Mesenchymal stem cell (in vitro differentiated cells and primary cell): ENCODE measurements at regions not wholly inside any gene's neighbourhood (a gene's known extent, or its start where the extent isn't known, plus 50 kb on each side); places are given as distances from the start of the nearest gene placed in this dataset.

ENCODE experiments used
- DNase-seq: peaks from one replicate; pipeline ENCODE4 v3.0.0-alpha.2; 2013
- H2AFZ ChIP-seq: one replicate; pipeline ENCODE4 v1.6.1; 2013; ENCODE audit warnings: low read depth, mild to moderate bottlenecking, control low read depth, inconsistent platforms, low read length, moderate library complexity
- H2AK5ac ChIP-seq: 2 replicates; pipeline ENCODE4 v1.6.1; 2013; ENCODE audit warnings: low read length, moderate library complexity, mild to moderate bottlenecking, inconsistent platforms; ENCODE audit not compliant: severe bottlenecking
- H2BK120ac ChIP-seq: one replicate; pipeline ENCODE4 v1.6.1; 2013; ENCODE audit warnings: low read depth, mild to moderate bottlenecking, inconsistent platforms, low read length, moderate library complexity
- H2BK12ac ChIP-seq, 2 experiments: one replicate each; pipeline ENCODE4 v1.6.1; 2013; ENCODE audit warnings: inconsistent platforms in 2 of 2, low read length in 2 of 2, mild to moderate bottlenecking in 2 of 2, moderate library complexity in 2 of 2, control low read depth in 1 of 2
- H2BK15ac ChIP-seq: one replicate; pipeline ENCODE4 v1.6.1; 2013; ENCODE audit warnings: mild to moderate bottlenecking, low read depth, inconsistent platforms; ENCODE audit not compliant: poor library complexity, severe bottlenecking
- H2BK5ac ChIP-seq: 2 replicates; pipeline ENCODE4 v1.6.1; 2013; ENCODE audit warnings: low read depth, mild to moderate bottlenecking, low read length, control low read depth, inconsistent platforms; ENCODE audit not compliant: poor library complexity, severe bottlenecking
- H3K14ac ChIP-seq, 2 experiments: one replicate each; pipeline ENCODE4 v1.6.1; 2013; ENCODE audit warnings: inconsistent platforms in 2 of 2, low read length in 2 of 2, control low read depth in 1 of 2, mild to moderate bottlenecking in 1 of 2, moderate library complexity in 1 of 2
- H3K18ac ChIP-seq, 2 experiments: one replicate each; pipeline ENCODE4 v1.6.1; 2013; ENCODE audit warnings: inconsistent platforms in 2 of 2, low read length in 2 of 2, control low read depth in 1 of 2, low read depth in 1 of 2, mild to moderate bottlenecking in 1 of 2
- H3K23ac ChIP-seq, 2 experiments: one replicate each; pipeline ENCODE4 v1.6.1; 2013; ENCODE audit warnings: inconsistent platforms in 2 of 2, low read length in 2 of 2, mild to moderate bottlenecking in 2 of 2, moderate library complexity in 2 of 2, control low read depth in 1 of 2
- H3K27ac ChIP-seq: 2 replicates; pipeline ENCODE4 v1.5.1; 2013; ENCODE audit warnings: mild to moderate bottlenecking, moderate library complexity, low read length, control low read depth, inconsistent platforms; ENCODE audit not compliant: poor library complexity, severe bottlenecking
- H3K27me3 ChIP-seq, 2 experiments: 2 replicates each; pipeline versions ENCODE4 v1.6.1 to v1.7.0; 2013; ENCODE audit warnings: low read length in 2 of 2, mild to moderate bottlenecking in 2 of 2, moderate library complexity in 2 of 2, control low read depth in 1 of 2, inconsistent platforms in 1 of 2; ENCODE audit not compliant: control insufficient read depth in 1 of 2, insufficient read depth in 1 of 2
- H3K36me3 ChIP-seq, 2 experiments: 2 replicates each; pipeline versions ENCODE4 v1.6.1 to v1.7.0; 2013; ENCODE audit warnings: low read length in 2 of 2, control low read depth in 1 of 2, inconsistent platforms in 1 of 2, low read depth in 1 of 2, mild to moderate bottlenecking in 1 of 2; ENCODE audit not compliant: insufficient read depth in 2 of 2, control insufficient read depth in 1 of 2
- H3K4ac ChIP-seq, 2 experiments: one replicate each; pipeline ENCODE4 v1.6.1; 2013; ENCODE audit warnings: inconsistent platforms in 2 of 2, low read length in 2 of 2, mild to moderate bottlenecking in 2 of 2, moderate library complexity in 2 of 2, control low read depth in 1 of 2, low read depth in 1 of 2
- H3K4me1 ChIP-seq: 2 replicates; pipeline ENCODE4 v1.6.1; 2013; ENCODE audit warnings: low read depth, low read length, control low read depth; ENCODE audit not compliant: control insufficient read depth, insufficient read depth
- H3K4me2 ChIP-seq: 2 replicates; pipeline ENCODE4 v1.6.1; 2013; ENCODE audit warnings: low read length, mild to moderate bottlenecking, inconsistent platforms; ENCODE audit not compliant: poor library complexity, severe bottlenecking
- H3K4me3 ChIP-seq, 2 experiments: 2 replicates each; pipeline versions ENCODE4 v1.5.1 to v1.7.0; 2013; ENCODE audit warnings: low read length in 2 of 2, mild to moderate bottlenecking in 2 of 2, control low read depth in 1 of 2, low read depth in 1 of 2; ENCODE audit not compliant: insufficient read depth in 1 of 2
- H3K79me1 ChIP-seq: replicated peaks from 2 replicates; pipeline ENCODE4 v1.6.1; 2013; ENCODE audit warnings: mild to moderate bottlenecking, control low read depth, low read length, inconsistent platforms; ENCODE audit not compliant: poor library complexity, severe bottlenecking
- H3K9ac ChIP-seq: 2 replicates; pipeline ENCODE4 v1.7.0; 2013; ENCODE audit warnings: mild to moderate bottlenecking, low read length, moderate library complexity
- H3K9me3 ChIP-seq: 2 replicates; pipeline ENCODE4 v1.7.0; 2013; ENCODE audit warnings: mild to moderate bottlenecking, low read length; ENCODE audit not compliant: control insufficient read depth
- H4K8ac ChIP-seq: one replicate; pipeline ENCODE4 v1.6.1; 2013; ENCODE audit warnings: inconsistent platforms, mild to moderate bottlenecking, low read length, moderate library complexity
- H4K91ac ChIP-seq: one replicate; pipeline ENCODE4 v1.6.1; 2013; ENCODE audit warnings: mild to moderate bottlenecking, low read length, inconsistent platforms
- WGBS: methylation state at CpG from one replicate; pipeline ENCODE4 v1.1.7; 2013; ENCODE audit warnings: mixed read lengths; 5-methylcytosine and 5-hydroxymethylcytosine counted together

DNA sequence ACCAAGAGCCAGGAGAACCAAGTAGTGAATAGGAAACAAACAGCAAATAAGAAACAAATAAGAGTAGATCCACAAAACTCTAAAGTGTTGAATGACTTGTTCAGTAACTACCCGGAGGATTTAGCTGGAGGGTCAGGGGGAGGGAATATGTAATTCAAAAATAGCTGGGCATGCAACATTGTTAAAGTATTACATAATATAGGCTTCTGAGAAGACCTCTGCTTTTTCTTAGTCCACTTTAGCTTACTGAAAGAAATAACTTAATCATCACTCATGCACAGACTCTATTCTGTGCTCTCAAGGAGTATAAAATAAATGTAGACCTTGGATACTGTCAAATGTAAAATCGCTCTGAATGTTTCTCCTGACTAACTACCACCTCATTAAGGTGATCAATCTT, 183.2 kb upstream of the POU5F2 start:
- Histone ChIP-seq H3K36me3 (no peaks in the 10 kb centered on the region), H3K4me1 (no peaks in the 10 kb centered on the region), H3K9me3 (no peaks in the 10 kb centered on the region), H2AFZ (no peak overlapping the region), H3K9ac (no peak overlapping the region), H2BK12ac (no peak overlapping the region), H3K4ac (no peak overlapping the region), H4K8ac (no peak overlapping the region), H3K4me2 (no peak overlapping the region), H2BK15ac (no peak overlapping the region), H3K18ac (no peak overlapping the region), H2BK120ac (no peak overlapping the region), H3K23ac (no peak overlapping the region), H2AK5ac (no peak overlapping the region), H3K14ac (no peak overlapping the region), H3K4me3 (no peak overlapping the region), H2BK5ac (no peak overlapping the region), H4K91ac (no peak overlapping the region), H3K79me1 (no peaks in the 10 kb centered on the region), H3K27me3 (no peaks in the 10 kb centered on the region), H3K27ac (no peak overlapping the region)
- WGBS, result no CpG with 5 or more reads among the region's 2 CpGs
- DNase-seq, result no peak

GRCh38 chr5:93922551-93922950, 181.2 kb upstream of the POU5F2 start:
- Histone ChIP-seq H3K36me3 (no peaks in the 10 kb centered on the region), H3K4me2 (no peak overlapping the region), H3K79me1 (no peaks in the 10 kb centered on the region), H3K23ac (no peak overlapping the region), H3K4me1 (no peaks in the 10 kb centered on the region), H2AK5ac (no peak overlapping the region), H3K14ac (no peak overlapping the region), H4K91ac (no peak overlapping the region), H3K4ac (no peak overlapping the region), H2BK15ac (no peak overlapping the region), H3K4me3 (no peak overlapping the region), H3K9ac (no peak overlapping the region), H2BK5ac (no peak overlapping the region), H4K8ac (no peak overlapping the region), H3K18ac (no peak overlapping the region), H3K27ac (no peak overlapping the region), H2AFZ (no peak overlapping the region), H3K27me3 (no peaks in the 10 kb centered on the region), H2BK120ac (no peak overlapping the region), H3K9me3 (no peaks in the 10 kb centered on the region), H2BK12ac (no peak overlapping the region)
- no peak for DNase-seq
- 96% methylated on average over 4 of the region's 5 CpGs for WGBS

- Histone ChIP-seq H2AK5ac (no peak overlapping the region), H3K9ac (no peak overlapping the region), H4K8ac (no peak overlapping the region), H4K91ac (no peak overlapping the region), H3K4me3 (no peak overlapping the region), H3K14ac (no peak overlapping the region), H2AFZ (no peak overlapping the region), H2BK120ac (no peak overlapping the region), H3K4ac (no peak overlapping the region), H3K4me2 (no peak overlapping the region), H3K36me3 (no peaks in the 10 kb centered on the region), H2BK12ac (no peak overlapping the region), H3K79me1 (no peaks in the 10 kb centered on the region), H3K23ac (no peak overlapping the region), H3K9me3 (no peaks in the 10 kb centered on the region), H3K27ac (no peak overlapping the region), H3K18ac (no peak overlapping the region), H2BK15ac (no peak overlapping the region), H2BK5ac (no peak overlapping the region), H3K27me3 (no peaks in the 10 kb centered on the region), H3K4me1 (no peaks in the 10 kb centered on the region)
- 100% methylated on average over 1 of the region's 2 CpGs for WGBS
- no peak for DNase-seq
These were observed 179.6 kb upstream of the POU5F2 start for GRCh38 chr5:93921001-93921400.

- Histone ChIP-seq H2BK15ac (no peak overlapping the region), H4K91ac (no peak overlapping the region), H3K4me3 (no peak overlapping the region), H3K18ac (no peak overlapping the region), H3K9ac (no peak overlapping the region), H3K23ac (no peak overlapping the region), H3K79me1 (no peaks in the 10 kb centered on the region), H3K27me3 (no peaks in the 10 kb centered on the region), H3K4ac (no peak overlapping the region), H2BK120ac (no peak overlapping the region), H3K4me1 (no peaks in the 10 kb centered on the region), H2BK5ac (no peak overlapping the region), H3K4me2 (no peak overlapping the region), H2BK12ac (no peak overlapping the region), H4K8ac (no peak overlapping the region), H3K27ac (no peak overlapping the region), H2AFZ (no peak overlapping the region), H3K14ac (no peak overlapping the region), H2AK5ac (no peak overlapping the region), H3K36me3 (no peaks in the 10 kb centered on the region), H3K9me3 (no peaks in the 10 kb centered on the region)
- no peak for DNase-seq
- WGBS, result 100% methylated on average over 1 of the region's 1 CpG
These were observed 175.5 kb upstream of the POU5F2 start for GRCh38 chr5:93916872-93917271.
